Duodenal mucosa (tissue), 2 donors: ENCODE measurements at regions not wholly inside any gene's neighbourhood (a gene's known extent, or its start where the extent isn't known, plus 50 kb on each side); places are given as distances from the start of the nearest gene placed in this dataset.

ENCODE experiments used
- H3K27ac ChIP-seq: one replicate; pipeline ENCODE4 v1.7.0; 2013; ENCODE audit warnings: low read depth, low read length
- H3K27me3 ChIP-seq, 2 donors: one replicate each; pipeline ENCODE4 v1.7.0; 2013; ENCODE audit warnings: low read length in 2 of 2, control low read depth in 1 of 2; ENCODE audit not compliant: insufficient read depth in 2 of 2, control insufficient read depth in 1 of 2
- H3K36me3 ChIP-seq, 2 donors: one replicate each; pipeline ENCODE4 v1.7.0; 2013; ENCODE audit warnings: low read length in 2 of 2, control low read depth in 1 of 2; ENCODE audit not compliant: insufficient read depth in 2 of 2, control insufficient read depth in 1 of 2
- H3K4me1 ChIP-seq, 2 donors: one replicate each; pipeline ENCODE4 v1.7.0; 2013; ENCODE audit warnings: low read length in 2 of 2, control low read depth in 1 of 2; ENCODE audit not compliant: insufficient read depth in 2 of 2, control insufficient read depth in 1 of 2
- H3K4me3 ChIP-seq, 2 donors: one replicate each; pipeline ENCODE4 v1.7.0; 2013; ENCODE audit warnings: low read length in 2 of 2, low read depth in 1 of 2
- H3K9ac ChIP-seq, 2 donors: one replicate each; pipeline ENCODE4 v1.7.0; 2013; ENCODE audit warnings: low read length in 2 of 2, low read depth in 1 of 2
- H3K9me3 ChIP-seq, 2 donors: one replicate each; pipeline ENCODE4 v1.7.0; 2013; ENCODE audit warnings: low read length in 2 of 2, control low read depth in 1 of 2; ENCODE audit not compliant: control insufficient read depth in 1 of 2

GRCh38 chr11:29012507-29012906 is 904.3 kb downstream of the METTL15 start:
- Histone ChIP-seq H3K36me3 (no peaks in the 10 kb centered on the region), H3K9me3 (no peaks in the 10 kb centered on the region), H3K4me3 (no peak overlapping the region), H3K27ac (no peak overlapping the region), H3K27me3 (no peaks in the 10 kb centered on the region), H3K9ac (no peak overlapping the region), H3K4me1 (no peaks in the 10 kb centered on the region)

GRCh38 chr11:29009426-29009825 is 901.2 kb downstream of the METTL15 start:
- H3K4me3 ChIP-seq, result no peak overlapping the region
- no peak overlapping the region for H3K9ac ChIP-seq
- no peaks in the 10 kb centered on the region for H3K4me1 ChIP-seq
- H3K27me3 ChIP-seq, result no peaks in the 10 kb centered on the region
- H3K9me3 ChIP-seq, result no peaks in the 10 kb centered on the region
- no peak overlapping the region for H3K27ac ChIP-seq
- H3K36me3 ChIP-seq, result no peaks in the 10 kb centered on the region

- H3K9ac ChIP-seq, result no peak overlapping the region
- no peaks in the 10 kb centered on the region for H3K36me3 ChIP-seq
- no peak overlapping the region for H3K27ac ChIP-seq
- no peak overlapping the region for H3K4me3 ChIP-seq
- no peaks in the 10 kb centered on the region for H3K4me1 ChIP-seq
- no peaks in the 10 kb centered on the region for H3K9me3 ChIP-seq
- no peaks in the 10 kb centered on the region for H3K27me3 ChIP-seq
These were observed 900.3 kb downstream of the METTL15 start for GRCh38 chr11:29008481-29008880.

GRCh38 chr11:29006668-29007067 is 898.5 kb downstream of the METTL15 start:
- Histone ChIP-seq H3K27ac (no peak overlapping the region), H3K4me1 (no peaks in the 10 kb centered on the region), H3K36me3 (no peaks in the 10 kb centered on the region), H3K27me3 (no peaks in the 10 kb centered on the region), H3K4me3 (no peak overlapping the region), H3K9ac (no peak overlapping the region), H3K9me3 (no peaks in the 10 kb centered on the region)

- H3K9me3 ChIP-seq, result no peaks in the 10 kb centered on the region
- no peaks in the 10 kb centered on the region for H3K4me1 ChIP-seq
- H3K4me3 ChIP-seq, result no peak overlapping the region
- H3K36me3 ChIP-seq, result no peaks in the 10 kb centered on the region
- H3K27ac ChIP-seq, result no peak overlapping the region
- H3K27me3 ChIP-seq, result no peaks in the 10 kb centered on the region
- H3K9ac ChIP-seq, result no peak overlapping the region
These were observed 897.3 kb downstream of the METTL15 start for GRCh38 chr11:29005401-29005980.

- no peak overlapping the region for H3K4me3 ChIP-seq
- H3K27ac ChIP-seq, result no peak overlapping the region
- H3K27me3 ChIP-seq, result no peaks in the 10 kb centered on the region
- H3K9me3 ChIP-seq, result no peaks in the 10 kb centered on the region
- no peak overlapping the region for H3K9ac ChIP-seq
- H3K36me3 ChIP-seq, result no peaks in the 10 kb centered on the region
- no peaks in the 10 kb centered on the region for H3K4me1 ChIP-seq
These were observed 894.6 kb downstream of the METTL15 start for GRCh38 chr11:29002816-29003215.

- H3K36me3 ChIP-seq, result no peaks in the 10 kb centered on the region
- H3K4me3 ChIP-seq, result no peak overlapping the region
- H3K9me3 ChIP-seq, result no peaks in the 10 kb centered on the region
- H3K27me3 ChIP-seq, result no peaks in the 10 kb centered on the region
- no peak overlapping the region for H3K27ac ChIP-seq
- no peaks in the 10 kb centered on the region for H3K4me1 ChIP-seq
- H3K9ac ChIP-seq, result no peak overlapping the region
These were observed 891.4 kb downstream of the METTL15 start for GRCh38 chr11:28999620-29000019.

DNA sequence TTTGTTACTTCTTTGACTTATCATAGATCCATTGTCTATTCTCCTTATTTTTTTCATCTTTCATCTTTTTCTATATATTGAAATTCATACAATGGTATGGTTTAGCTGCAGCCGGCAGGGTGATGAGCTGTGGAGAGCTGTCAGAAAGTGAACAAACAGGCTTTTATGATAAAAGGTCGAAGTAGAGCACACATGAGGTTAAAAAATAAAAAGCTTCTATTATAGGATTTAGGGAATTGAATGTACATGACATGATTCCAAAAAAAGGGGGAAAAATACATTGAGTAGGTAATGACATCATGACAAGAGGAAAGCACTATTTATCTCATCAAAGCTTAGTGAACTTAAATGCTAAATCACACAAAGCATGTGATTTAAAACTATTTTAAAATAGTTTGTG is 884.8 kb downstream of the METTL15 start:
- no peak overlapping the region for H3K9ac ChIP-seq
- no peaks in the 10 kb centered on the region for H3K9me3 ChIP-seq
- H3K4me3 ChIP-seq, result no peak overlapping the region
- H3K27ac ChIP-seq, result no peak overlapping the region
- H3K27me3 ChIP-seq, result no peaks in the 10 kb centered on the region
- H3K4me1 ChIP-seq, result no peaks in the 10 kb centered on the region
- H3K36me3 ChIP-seq, result no peaks in the 10 kb centered on the region

GRCh38 chr11:28984231-28984630 is 876.0 kb downstream of the METTL15 start:
- no peaks in the 10 kb centered on the region for H3K36me3 ChIP-seq
- no peak overlapping the region for H3K27ac ChIP-seq
- H3K9me3 ChIP-seq, result no peaks in the 10 kb centered on the region
- no peak overlapping the region for H3K4me3 ChIP-seq
- H3K27me3 ChIP-seq, result no peaks in the 10 kb centered on the region
- no peaks in the 10 kb centered on the region for H3K4me1 ChIP-seq
- no peak overlapping the region for H3K9ac ChIP-seq

DNA sequence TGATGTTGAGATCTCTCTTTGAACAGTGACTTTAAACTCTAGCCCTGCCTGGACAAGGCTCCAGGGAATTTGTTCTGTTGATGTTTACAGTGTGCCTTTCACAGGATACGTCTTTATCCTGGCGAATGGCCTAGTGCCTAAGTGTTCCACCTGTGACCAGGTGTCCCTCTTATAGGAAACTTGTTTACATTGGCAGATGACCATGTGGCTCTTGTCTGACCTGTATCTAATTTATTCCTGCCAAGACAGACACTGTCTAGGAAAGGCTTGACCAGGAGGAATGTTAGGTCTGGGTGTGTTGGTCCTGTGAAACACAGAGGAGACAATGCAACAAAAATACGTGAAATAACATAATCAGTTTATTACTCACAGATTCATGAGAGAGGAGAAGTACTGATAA is 875.6 kb downstream of the METTL15 start:
- Histone ChIP-seq H3K9ac (no peak overlapping the region), H3K4me3 (no peak overlapping the region), H3K36me3 (no peaks in the 10 kb centered on the region), H3K27me3 (no peaks in the 10 kb centered on the region), H3K4me1 (no peaks in the 10 kb centered on the region), H3K9me3 (no peaks in the 10 kb centered on the region), H3K27ac (no peak overlapping the region)

DNA sequence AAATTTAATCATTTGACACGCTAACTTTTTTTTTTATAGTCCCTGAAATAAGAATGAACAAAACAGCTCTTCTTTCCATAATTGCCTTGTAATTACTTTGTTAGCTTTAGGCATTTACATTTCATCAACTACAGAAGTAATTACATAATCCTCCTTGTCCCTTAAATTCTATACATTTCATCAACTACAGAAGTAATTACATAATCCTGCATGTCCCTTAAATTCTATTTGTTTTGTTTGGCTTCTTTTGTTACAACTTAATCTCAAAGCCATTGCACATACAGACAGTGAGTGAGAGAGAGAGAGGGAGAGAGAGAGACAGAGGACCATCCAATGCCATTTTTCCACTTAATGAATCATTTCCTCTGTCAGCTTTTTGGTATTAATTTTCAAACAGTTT is 873.2 kb downstream of the METTL15 start:
- no peaks in the 10 kb centered on the region for H3K9me3 ChIP-seq
- H3K27me3 ChIP-seq, result no peaks in the 10 kb centered on the region
- no peak overlapping the region for H3K9ac ChIP-seq
- H3K4me3 ChIP-seq, result no peak overlapping the region
- no peak overlapping the region for H3K27ac ChIP-seq
- H3K4me1 ChIP-seq, result no peaks in the 10 kb centered on the region
- H3K36me3 ChIP-seq, result no peaks in the 10 kb centered on the region
